ENCODE measurements at regions not wholly inside any gene's neighbourhood (a gene's known extent, or its start where the extent isn't known, plus 50 kb on each side); places are given as distances from the start of the nearest gene placed in this dataset.
"Not testable (repeated sequence)": the region's sequence is repeated elsewhere in the genome, so short reads cannot be mapped to it uniquely, and the experiment has no call there.

DNA sequence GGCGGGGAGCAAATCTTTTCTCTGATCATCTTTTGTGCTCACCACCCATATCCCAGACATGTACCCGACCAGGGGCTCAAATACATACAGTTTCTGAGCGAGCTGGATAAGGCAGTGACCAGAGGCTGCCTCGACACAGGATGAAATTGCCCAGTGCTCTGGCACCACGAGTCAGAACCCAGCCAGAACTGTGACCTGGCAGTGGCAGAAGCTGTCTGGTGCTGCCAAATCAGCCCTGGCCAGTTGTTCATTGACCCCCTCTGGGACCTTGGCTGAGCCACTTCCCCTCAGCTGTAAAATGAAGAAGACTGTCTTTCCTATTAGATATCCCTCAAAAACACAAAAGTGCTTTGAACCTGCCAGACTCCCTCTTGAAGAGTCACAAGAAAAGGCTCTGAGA is 90.2 kb downstream of the TBC1D26 start:
- TF ChIP-seq, protein P1, sequence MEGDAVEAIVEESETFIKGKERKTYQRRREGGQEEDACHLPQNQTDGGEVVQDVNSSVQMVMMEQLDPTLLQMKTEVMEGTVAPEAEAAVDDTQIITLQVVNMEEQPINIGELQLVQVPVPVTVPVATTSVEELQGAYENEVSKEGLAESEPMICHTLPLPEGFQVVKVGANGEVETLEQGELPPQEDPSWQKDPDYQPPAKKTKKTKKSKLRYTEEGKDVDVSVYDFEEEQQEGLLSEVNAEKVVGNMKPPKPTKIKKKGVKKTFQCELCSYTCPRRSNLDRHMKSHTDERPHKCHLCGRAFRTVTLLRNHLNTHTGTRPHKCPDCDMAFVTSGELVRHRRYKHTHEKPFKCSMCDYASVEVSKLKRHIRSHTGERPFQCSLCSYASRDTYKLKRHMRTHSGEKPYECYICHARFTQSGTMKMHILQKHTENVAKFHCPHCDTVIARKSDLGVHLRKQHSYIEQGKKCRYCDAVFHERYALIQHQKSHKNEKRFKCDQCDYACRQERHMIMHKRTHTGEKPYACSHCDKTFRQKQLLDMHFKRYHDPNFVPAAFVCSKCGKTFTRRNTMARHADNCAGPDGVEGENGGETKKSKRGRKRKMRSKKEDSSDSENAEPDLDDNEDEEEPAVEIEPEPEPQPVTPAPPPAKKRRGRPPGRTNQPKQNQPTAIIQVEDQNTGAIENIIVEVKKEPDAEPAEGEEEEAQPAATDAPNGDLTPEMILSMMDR (optimal IDR thresholded peaks at IDR 0.05 in 1 of 3, IDR thresholded peaks at IDR 0.05 in 1 of 3, conservative IDR thresholded peaks at IDR 0.05 in 1 of 3; ENCODE audit: extremely low read depth in 1 of 3, insufficient read depth in 2 of 3, low read length in 3 of 3), result not testable (repeated sequence)
- not testable (repeated sequence) for TF ChIP-seq EZH2 (IDR thresholded peaks at IDR 0.05; ENCODE audit: low read length)
